Activated T-helper 17 cell treated with anti-CD3 and anti-CD28 coated beads, Interleukin-2, amount 50 U/mL, for 72 hours (primary cell): ENCODE measurements at regions not wholly inside any gene's neighbourhood (a gene's known extent, or its start where the extent isn't known, plus 50 kb on each side); places are given as distances from the start of the nearest gene placed in this dataset.

Experiments used
- ATAC-seq: fragments of 150-1000 bp; cut with Tn5 transposase; replicated peaks from 2 replicates; pipeline ENCODE4 v1.10.0; 2021; ENCODE audit warnings: mild to moderate bottlenecking, moderate library complexity
- H3K27ac Mint-ChIP-seq: one replicate; pipeline ENCODE4 v1.8.0; 2022; ENCODE audit warnings: mixed read lengths
- H3K27me3 Mint-ChIP-seq: one replicate; pipeline ENCODE4 v1.8.0; 2022; ENCODE audit warnings: mixed read lengths
- H3K36me3 Mint-ChIP-seq: one replicate; pipeline ENCODE4 v1.8.0; 2022; ENCODE audit warnings: low read depth, mild to moderate bottlenecking, mixed read lengths
- H3K4me1 Mint-ChIP-seq: one replicate; pipeline ENCODE4 v1.8.0; 2022; ENCODE audit warnings: mixed read lengths
- H3K4me3 Mint-ChIP-seq: one replicate; pipeline ENCODE4 v1.8.0; 2022; ENCODE audit warnings: mild to moderate bottlenecking, mixed read lengths
- H3K9me3 Mint-ChIP-seq: one replicate; pipeline ENCODE4 v1.8.0; 2022; ENCODE audit warnings: mixed read lengths

DNA sequence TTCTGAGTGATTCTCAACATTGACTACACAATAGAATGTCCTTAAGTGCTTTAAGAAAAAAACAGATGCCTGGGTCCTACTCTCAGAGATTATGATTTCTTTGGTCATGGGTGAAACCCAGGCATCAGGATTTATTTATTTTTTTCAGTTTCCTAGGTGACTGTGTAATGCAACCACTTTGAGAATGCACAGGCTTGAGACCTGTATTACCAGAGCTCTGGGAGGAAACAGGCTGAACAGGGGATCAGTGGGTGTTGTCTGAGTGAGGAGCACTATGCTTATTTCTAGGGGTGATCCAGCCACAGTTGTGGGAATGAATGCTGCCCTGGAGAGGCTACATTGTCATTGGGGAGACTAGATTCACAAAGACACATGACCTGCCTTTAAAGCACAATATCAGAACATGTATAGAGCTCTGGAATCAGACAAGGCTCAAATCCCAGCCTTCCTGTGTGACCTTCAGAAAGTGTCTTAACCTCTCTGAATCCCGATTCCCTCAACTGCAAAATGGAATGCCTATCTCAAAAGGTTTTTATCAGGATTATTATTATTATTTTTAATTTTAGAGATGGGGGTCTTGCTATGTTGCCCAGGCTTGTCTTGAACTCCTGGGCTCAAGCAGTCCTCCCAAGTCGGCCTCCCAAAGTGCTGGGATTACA is 61.6 kb upstream of the PRPS1 start:
- Mint-ChIP-seq H3K27ac (no peak overlapping the region), H3K4me1 (no peaks in the 10 kb centered on the region), H3K4me3 (no peak overlapping the region), H3K36me3 (no peaks in the 10 kb centered on the region), H3K9me3 (no peaks in the 10 kb centered on the region), H3K27me3 (peaks cover 12% of the 10 kb centered on the region)
- ATAC-seq, result no peak

DNA sequence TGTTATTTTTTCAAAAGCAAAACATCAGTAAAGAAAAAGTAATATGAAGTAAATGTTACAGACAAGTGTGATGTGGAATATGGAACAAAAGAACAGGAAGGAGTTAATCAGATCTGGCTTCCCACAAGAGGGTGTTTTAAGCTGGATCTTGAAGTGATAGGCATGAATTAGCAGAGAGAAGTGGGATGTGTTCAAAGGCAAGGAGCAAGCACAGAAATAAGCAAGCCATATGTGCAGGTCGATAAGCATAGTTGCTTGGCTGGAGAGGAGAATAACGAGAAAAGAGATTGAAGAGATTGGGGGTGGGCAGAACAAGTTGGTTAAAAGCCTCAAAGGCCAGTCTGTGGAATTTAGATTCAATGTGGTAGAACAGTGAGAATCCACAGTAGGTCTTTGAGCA is 60.9 kb upstream of the PRPS1 start:
- Mint-ChIP-seq H3K4me1 (no peaks in the 10 kb centered on the region), H3K27me3 (peaks cover 7% of the 10 kb centered on the region), H3K9me3 (no peaks in the 10 kb centered on the region), H3K36me3 (no peaks in the 10 kb centered on the region), H3K27ac (no peak overlapping the region), H3K4me3 (no peak overlapping the region)
- no peak for ATAC-seq

DNA sequence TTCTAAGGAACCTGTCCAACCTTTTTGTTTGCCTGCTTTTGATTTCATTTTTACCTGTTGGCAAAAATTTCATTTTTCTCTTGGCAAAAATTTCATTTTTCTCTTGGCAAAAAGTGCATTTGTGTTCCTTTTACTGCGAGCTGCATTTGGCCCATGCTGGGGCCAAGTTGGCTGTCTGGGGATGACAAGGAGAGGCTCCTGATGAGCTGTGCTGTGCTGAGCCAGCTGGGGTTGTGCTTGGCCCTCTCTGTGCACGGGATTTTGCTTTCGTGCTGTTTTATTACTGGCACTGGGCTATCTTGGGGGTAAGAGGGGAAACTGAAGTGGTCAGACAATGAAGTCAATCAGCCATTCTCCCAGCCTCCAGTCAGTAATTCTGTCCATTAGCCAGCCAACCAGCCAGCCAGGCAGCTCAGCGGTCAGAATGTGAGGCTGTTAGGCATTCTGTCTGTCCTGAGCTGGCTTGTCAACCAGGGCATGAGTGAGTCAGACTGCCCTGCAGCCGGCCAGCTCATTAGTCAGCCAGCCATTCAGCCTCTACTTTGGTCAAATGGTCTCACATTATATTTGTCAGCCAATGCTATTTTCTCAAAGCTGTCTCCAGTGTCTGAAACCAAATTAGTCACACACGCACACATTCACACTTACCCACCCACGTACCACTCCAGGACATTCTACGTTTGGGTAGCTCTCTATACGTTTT is 56.9 kb upstream of the PRPS1 start:
- peak; percentile 79 for ATAC-seq
- Mint-ChIP-seq H3K9me3 (no peaks in the 10 kb centered on the region), H3K27ac (no peak overlapping the region), H3K36me3 (no peaks in the 10 kb centered on the region), H3K4me1 (no peaks in the 10 kb centered on the region), H3K4me3 (no peak overlapping the region), H3K27me3 (peaks cover 4% of the 10 kb centered on the region)

DNA sequence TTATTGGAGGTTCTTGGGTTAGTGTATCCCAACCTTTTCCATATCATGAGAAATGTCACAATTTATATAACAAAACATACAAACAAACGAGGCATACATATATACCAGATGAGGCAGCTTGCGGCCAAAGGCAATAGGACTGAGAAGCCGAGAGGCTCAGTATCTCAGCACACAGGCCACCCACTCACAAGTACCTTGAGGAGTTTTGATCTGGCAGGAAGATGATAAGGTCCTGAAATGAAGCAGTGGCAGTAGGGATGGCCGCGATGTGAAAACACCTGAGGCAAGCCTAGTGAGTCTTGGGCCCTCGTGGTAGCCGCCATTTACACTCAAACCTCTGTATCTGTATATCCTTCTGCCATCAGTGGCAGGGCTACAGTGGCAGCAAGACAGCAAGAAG is 55.3 kb upstream of the PRPS1 start:
- ATAC-seq, result no peak
- Mint-ChIP-seq H3K27ac (no peak overlapping the region), H3K27me3 (no peaks in the 10 kb centered on the region), H3K4me1 (no peaks in the 10 kb centered on the region), H3K36me3 (no peaks in the 10 kb centered on the region), H3K9me3 (no peaks in the 10 kb centered on the region), H3K4me3 (no peak overlapping the region)

DNA sequence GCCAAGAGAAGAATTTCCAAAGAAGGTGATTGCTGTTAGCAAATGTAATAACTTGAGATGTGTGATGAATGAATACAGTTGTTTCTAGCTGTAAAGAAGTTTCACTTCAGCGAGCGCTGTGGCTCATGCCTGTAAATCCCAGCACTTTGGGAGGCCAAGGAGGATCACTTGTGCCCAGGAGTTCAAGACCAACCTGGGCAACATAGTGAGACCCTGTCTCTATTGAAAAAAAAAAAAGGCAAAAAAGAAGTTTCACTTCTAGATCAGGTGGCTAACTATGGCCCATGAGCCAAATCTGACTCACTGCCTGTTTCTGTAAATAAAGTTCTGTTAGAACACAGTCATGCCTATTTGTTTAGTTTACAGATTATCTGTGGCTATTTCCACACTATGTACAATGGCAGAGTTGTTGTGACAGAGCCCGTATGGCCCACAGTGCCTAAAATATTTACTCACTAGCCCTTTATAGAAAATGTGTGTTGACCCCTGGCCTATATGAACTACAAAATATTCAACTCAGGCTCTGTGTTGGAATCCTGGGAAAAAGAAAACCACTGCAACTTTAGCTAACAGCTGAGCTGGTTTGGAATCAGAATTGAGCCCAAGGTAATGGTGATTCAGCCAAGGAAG is 54.1 kb upstream of the PRPS1 start:
- Mint-ChIP-seq H3K4me1 (no peaks in the 10 kb centered on the region), H3K27me3 (no peaks in the 10 kb centered on the region), H3K27ac (no peak overlapping the region), H3K4me3 (no peak overlapping the region), H3K9me3 (no peaks in the 10 kb centered on the region), H3K36me3 (no peaks in the 10 kb centered on the region)
- ATAC-seq, result peak; percentile 20

DNA sequence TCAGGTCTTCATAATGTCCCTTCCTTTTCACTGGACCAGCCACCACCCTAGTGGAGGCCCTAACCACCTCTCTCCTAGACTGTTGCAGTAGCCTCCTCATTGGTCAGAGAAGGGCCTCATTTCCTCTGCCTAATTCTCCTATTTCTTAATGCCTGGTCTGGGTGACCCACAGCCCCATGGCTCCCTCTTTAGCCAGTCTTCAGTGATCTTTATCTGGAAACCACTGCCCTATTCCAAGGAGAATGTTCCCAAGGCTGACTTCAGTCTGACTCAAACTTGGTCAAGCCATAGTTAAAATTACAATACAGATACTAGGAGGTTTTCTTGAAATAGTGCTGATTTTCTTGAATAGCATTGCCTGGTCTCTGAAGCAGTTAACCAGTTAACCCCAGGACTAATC is 53.6 kb upstream of the PRPS1 start:
- Mint-ChIP-seq H3K4me3 (no peak overlapping the region), H3K27ac (no peak overlapping the region), H3K4me1 (no peaks in the 10 kb centered on the region), H3K9me3 (no peaks in the 10 kb centered on the region), H3K27me3 (no peaks in the 10 kb centered on the region), H3K36me3 (no peaks in the 10 kb centered on the region)
- no peak for ATAC-seq

DNA sequence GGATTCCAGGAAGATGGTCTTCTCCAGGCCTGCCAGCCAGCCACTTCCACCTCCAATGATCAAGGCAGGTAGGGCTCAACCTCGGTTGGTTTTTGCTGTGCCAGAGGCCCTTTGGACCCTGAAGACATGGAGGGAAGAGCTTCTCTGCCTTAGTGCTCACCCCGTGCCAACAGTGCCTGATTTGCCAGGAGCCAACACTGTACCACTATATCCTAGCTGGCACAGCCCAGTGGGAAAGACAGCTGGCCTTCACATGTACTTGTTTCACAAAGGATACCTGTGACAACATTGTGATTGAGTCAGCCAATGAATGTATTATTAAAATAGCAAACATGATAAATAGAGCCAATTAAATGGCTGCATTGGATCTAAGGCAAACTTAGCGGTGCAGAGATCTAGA is 51.9 kb upstream of the PRPS1 start:
- Mint-ChIP-seq H3K9me3 (no peaks in the 10 kb centered on the region), H3K4me3 (no peak overlapping the region), H3K27ac (no peak overlapping the region), H3K27me3 (no peaks in the 10 kb centered on the region), H3K4me1 (no peaks in the 10 kb centered on the region), H3K36me3 (no peaks in the 10 kb centered on the region)
- ATAC-seq, result no peak

DNA sequence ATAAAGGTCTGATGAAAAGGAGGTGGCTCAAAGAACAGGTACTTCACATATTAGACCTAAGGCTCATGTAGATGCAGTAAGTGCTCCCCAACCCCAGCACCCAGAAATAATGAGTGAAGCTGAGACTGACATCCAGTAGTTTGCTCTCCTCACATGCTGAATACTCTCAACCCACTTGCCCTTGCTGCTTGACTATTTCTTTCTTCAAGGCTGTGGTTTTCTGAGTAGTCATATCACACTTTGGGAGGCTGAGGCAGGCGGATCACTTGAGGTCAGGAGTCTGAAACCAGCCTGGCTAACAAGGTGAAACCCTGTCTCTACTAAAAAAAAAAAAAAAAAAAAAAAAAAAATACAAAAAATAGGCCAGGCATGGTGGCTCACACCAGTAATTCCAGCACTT is 51.5 kb upstream of the PRPS1 start:
- Mint-ChIP-seq H3K27ac (no peak overlapping the region), H3K36me3 (no peaks in the 10 kb centered on the region), H3K4me1 (no peaks in the 10 kb centered on the region), H3K27me3 (no peaks in the 10 kb centered on the region), H3K9me3 (no peaks in the 10 kb centered on the region), H3K4me3 (no peak overlapping the region)
- ATAC-seq, result peak; percentile 82

DNA sequence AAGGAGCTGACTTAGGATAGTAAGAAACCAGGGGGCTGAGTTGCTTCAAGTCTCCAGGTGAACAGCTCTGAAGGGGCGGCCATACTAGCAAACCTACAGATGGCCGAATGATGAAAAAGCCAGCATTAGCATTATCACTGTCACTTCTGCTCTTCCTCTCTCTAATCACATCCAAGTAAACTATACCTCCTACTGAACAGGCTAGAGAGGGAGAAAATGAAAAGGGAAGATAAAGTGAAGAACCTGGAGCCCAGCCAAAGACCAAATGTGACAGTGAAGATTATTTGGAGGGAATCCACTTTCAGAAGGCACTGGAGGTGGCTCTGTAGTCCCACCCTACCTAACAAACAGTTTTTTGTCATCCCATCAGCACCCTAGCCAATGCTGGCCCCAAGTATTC is 50.4 kb upstream of the PRPS1 start:
- no peaks in the 10 kb centered on the region for H3K9me3 Mint-ChIP-seq
- no peak overlapping the region for H3K27ac Mint-ChIP-seq
- no peaks in the 10 kb centered on the region for H3K4me1 Mint-ChIP-seq
- no peak for ATAC-seq
- no peak overlapping the region for H3K4me3 Mint-ChIP-seq
- no peaks in the 10 kb centered on the region for H3K36me3 Mint-ChIP-seq
- H3K27me3 Mint-ChIP-seq, result no peaks in the 10 kb centered on the region
